ENCODE measurements at regions not wholly inside any gene's neighbourhood (a gene's known extent, or its start where the extent isn't known, plus 50 kb on each side); places are given as distances from the start of the nearest gene placed in this dataset.

- TF ChIP-seq, protein P1, sequence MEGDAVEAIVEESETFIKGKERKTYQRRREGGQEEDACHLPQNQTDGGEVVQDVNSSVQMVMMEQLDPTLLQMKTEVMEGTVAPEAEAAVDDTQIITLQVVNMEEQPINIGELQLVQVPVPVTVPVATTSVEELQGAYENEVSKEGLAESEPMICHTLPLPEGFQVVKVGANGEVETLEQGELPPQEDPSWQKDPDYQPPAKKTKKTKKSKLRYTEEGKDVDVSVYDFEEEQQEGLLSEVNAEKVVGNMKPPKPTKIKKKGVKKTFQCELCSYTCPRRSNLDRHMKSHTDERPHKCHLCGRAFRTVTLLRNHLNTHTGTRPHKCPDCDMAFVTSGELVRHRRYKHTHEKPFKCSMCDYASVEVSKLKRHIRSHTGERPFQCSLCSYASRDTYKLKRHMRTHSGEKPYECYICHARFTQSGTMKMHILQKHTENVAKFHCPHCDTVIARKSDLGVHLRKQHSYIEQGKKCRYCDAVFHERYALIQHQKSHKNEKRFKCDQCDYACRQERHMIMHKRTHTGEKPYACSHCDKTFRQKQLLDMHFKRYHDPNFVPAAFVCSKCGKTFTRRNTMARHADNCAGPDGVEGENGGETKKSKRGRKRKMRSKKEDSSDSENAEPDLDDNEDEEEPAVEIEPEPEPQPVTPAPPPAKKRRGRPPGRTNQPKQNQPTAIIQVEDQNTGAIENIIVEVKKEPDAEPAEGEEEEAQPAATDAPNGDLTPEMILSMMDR (IDR thresholded peaks at IDR 0.05; ENCODE audit: insufficient read depth, low read length) = no peak
- no peak overlapping the region for H3K4me3 ChIP-seq (ENCODE audit: low read depth, low read length)
- no peak for DNase-seq (ENCODE audit: low read depth)
Measured at GRCh38 chr10:118484152-118484871, 111.1 kb downstream of the PRLHR start.

- no peak overlapping the region for H3K4me3 ChIP-seq (ENCODE audit: low read depth, low read length)
- DNase-seq (ENCODE audit: low read depth) = no peak
- TF ChIP-seq, protein P1 (IDR thresholded peaks at IDR 0.05; ENCODE audit: insufficient read depth, low read length) = peak; percentile 4
Measured at GRCh38 chr10:118483496-118483895, 112.0 kb downstream of the PRLHR start.

GRCh38 chr10:118482393-118483331, 112.8 kb downstream of the PRLHR start:
- peak; percentile 42 for DNase-seq (ENCODE audit: low read depth)

GRCh38 chr10:118481871-118482270, 113.6 kb downstream of the PRLHR start:
- no peak overlapping the region for H3K4me3 ChIP-seq (ENCODE audit: low read depth, low read length)
- TF ChIP-seq, protein P1 (IDR thresholded peaks at IDR 0.05; ENCODE audit: insufficient read depth, low read length) = no peak
- DNase-seq (ENCODE audit: low read depth) = no peak

More at GRCh38 chr10:118482393-118483331, 112.8 kb downstream of the PRLHR start:
- TF ChIP-seq, protein P1 (IDR thresholded peaks at IDR 0.05; ENCODE audit: insufficient read depth, low read length) = no peak
- H3K4me3 ChIP-seq (ENCODE audit: low read depth, low read length) = no peak overlapping the region

GRCh38 chr10:118475214-118475613, 120.2 kb downstream of the PRLHR start:
- no peak overlapping the region for H3K4me3 ChIP-seq (ENCODE audit: low read depth, low read length)
- TF ChIP-seq, protein P1 (IDR thresholded peaks at IDR 0.05; ENCODE audit: insufficient read depth, low read length) = no peak

DNA sequence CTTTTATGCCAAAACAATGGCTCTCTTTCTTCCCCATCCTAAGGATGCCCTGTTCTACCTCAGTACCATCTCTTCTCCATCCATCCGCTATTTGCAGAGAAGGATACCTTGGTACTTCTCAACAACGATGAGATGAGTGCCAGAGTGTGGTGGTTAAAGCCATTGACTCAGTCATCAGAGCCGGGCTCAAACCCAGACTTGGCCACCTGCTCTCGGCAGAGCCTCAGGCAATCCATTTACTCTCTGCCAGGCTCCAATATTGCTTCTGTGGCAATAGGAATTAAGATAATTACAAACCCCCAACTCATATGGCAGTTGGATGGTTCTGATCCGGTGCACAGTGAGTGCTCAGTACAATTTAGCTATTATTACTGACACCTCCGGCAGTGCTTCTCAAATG, 121.3 kb downstream of the PRLHR start:
- TF ChIP-seq, protein P1 (IDR thresholded peaks at IDR 0.05; ENCODE audit: insufficient read depth, low read length) = no peak
- DNase-seq (ENCODE audit: low read depth) = no peak
- no peak overlapping the region for H3K4me3 ChIP-seq (ENCODE audit: low read depth, low read length)

More at GRCh38 chr10:118475214-118475613, 120.2 kb downstream of the PRLHR start:
- DNase-seq (ENCODE audit: low read depth) = no peak

Measured in fibroblast of the aortic adventitia (primary cell).